SK-N-SH (cell line): ENCODE measurements at regions not wholly inside any gene's neighbourhood (a gene's known extent, or its start where the extent isn't known, plus 50 kb on each side); places are given as distances from the start of the nearest gene placed in this dataset.

Experiments
- CTCF ChIA-PET: fragments of 300-600, 350-600 bp; formaldehyde crosslinking; extraction: SDS; loops from one replicate; lab custom pipeline; 2021; lab: Yijun Ruan, JAX
- POLR2A ChIA-PET: fragments of 350-600 bp; sonication (Branson Sonifier 250); formaldehyde crosslinking; extraction: SDS; loops from one replicate; lab custom pipeline; 2020; ENCODE audit warnings: antibody characterized with exemption, inconsistent platforms; lab: Yijun Ruan, JAX
- DNase-seq: peaks from one replicate; pipeline ENCODE4 v3.0.0; 2012
- H2AFZ ChIP-seq: fragments of 200-600 bp; sonication (generic); 2 replicates; pipeline ENCODE4 v1.8.1; 2016; ENCODE audit warnings: antibody characterized with exemption, mild to moderate bottlenecking, low read depth
- H3F3A ChIP-seq: fragments of 200-600 bp; sonication (generic); replicated peaks from 2 replicates; pipeline ENCODE3; 2016; ENCODE audit warnings: antibody characterized with exemption, mild to moderate bottlenecking; ENCODE audit not compliant: insufficient read depth
- H3K27ac ChIP-seq, 2 experiments: fragments of 200-500 bp in 1 of 2; fragments of 200-600 bp in 1 of 2; sonication (Bioruptor generic) in 1 of 2; sonication (generic), shearing (Covaris generic) in 1 of 2; 2 replicates each; pipeline versions ENCODE4 v1.5.1 to v1.6.1; 2014 to 2016; ENCODE audit warnings: low read depth in 2 of 2, inconsistent platforms in 1 of 2, low read length in 1 of 2, mild to moderate bottlenecking in 1 of 2, mixed read lengths in 1 of 2
- H3K27me3 ChIP-seq: fragments of 200-600 bp; sonication (generic), shearing (Covaris generic); 2 replicates; pipeline ENCODE4 v1.6.1; 2016; ENCODE audit warnings: mixed run types; ENCODE audit not compliant: insufficient read depth
- H3K36me3 ChIP-seq, 2 experiments: fragments of 200-500 bp in 1 of 2; fragments of 200-600 bp in 1 of 2; sonication (Bioruptor generic) in 1 of 2; sonication (generic) in 1 of 2; replicated peaks in 1 of 2; 2 replicates each; pipeline versions ENCODE3 to v1.5.1; 2014 to 2016; ENCODE audit warnings: low read length in 1 of 2, mild to moderate bottlenecking in 1 of 2; ENCODE audit not compliant: insufficient read depth in 2 of 2, control insufficient read depth in 1 of 2
- H3K4me1 ChIP-seq, 2 experiments: fragments of 200-500 bp in 1 of 2; fragments of 200-600 bp in 1 of 2; sonication (Bioruptor generic) in 1 of 2; sonication (generic), shearing (Covaris generic) in 1 of 2; 2 replicates each; pipeline versions ENCODE4 v1.5.1 to v1.6.1; 2014 to 2016; ENCODE audit warnings: low read depth in 1 of 2, low read length in 1 of 2, mixed run types in 1 of 2; ENCODE audit not compliant: insufficient read depth in 2 of 2, control insufficient read depth in 1 of 2
- H3K4me2 ChIP-seq: fragments of 200-600 bp; sonication (generic), shearing (Covaris generic); 2 replicates; pipeline ENCODE4 v1.6.1; 2017; ENCODE audit warnings: mixed run types
- H3K4me3 ChIP-seq, 2 experiments: fragments of 200-500 bp in 1 of 2; fragments of 200-600 bp in 1 of 2; sonication (Bioruptor generic) in 1 of 2; sonication (generic), shearing (Covaris generic) in 1 of 2; 2 replicates each; pipeline versions ENCODE4 v1.5.1 to v1.8.1; 2014 to 2016; ENCODE audit warnings: low read depth in 2 of 2, inconsistent platforms in 1 of 2, low read length in 1 of 2, mild to moderate bottlenecking in 1 of 2, mixed read lengths in 1 of 2, moderate library complexity in 1 of 2
- H3K79me2 ChIP-seq: fragments of 200-600 bp; sonication (generic); 2 replicates; pipeline ENCODE4 v1.8.1; 2017; ENCODE audit warnings: mild to moderate bottlenecking; ENCODE audit not compliant: insufficient read depth
- H3K9ac ChIP-seq: fragments of 200-600 bp; sonication (generic); 2 replicates; pipeline ENCODE4 v1.6.1; 2017; ENCODE audit warnings: mixed run types
- H3K9me2 ChIP-seq: fragments of 200-600 bp; sonication (generic); 2 replicates; pipeline ENCODE4 v1.6.1; 2017; ENCODE audit warnings: mixed run types
- H3K9me3 ChIP-seq: fragments of 200-600 bp; sonication (generic); 2 replicates; pipeline ENCODE4 v1.6.1; 2017; ENCODE audit warnings: mixed run types, mild to moderate bottlenecking, moderate library complexity
- H4K20me1 ChIP-seq: fragments of 200-600 bp; sonication (generic); 2 replicates; pipeline ENCODE4 v1.6.1; 2017; ENCODE audit warnings: mild to moderate bottlenecking, mixed run types; ENCODE audit not compliant: insufficient read depth
- CTCF ChIP-seq: fragments of 200-600 bp; sonication (generic); IDR thresholded peaks from 2 replicates; pipeline ENCODE4 v1.6.1; 2017; ENCODE audit warnings: antibody characterized with exemption, mild to moderate bottlenecking, moderate library complexity
- ELF1 ChIP-seq: IDR thresholded peaks from 2 replicates; pipeline ENCODE4 v1.4.0; 2012
- EZH2phosphoT487 ChIP-seq: fragments of 200-600 bp; sonication (generic); IDR thresholded peaks from 2 replicates; pipeline ENCODE4 v1.6.1; 2017; ENCODE audit warnings: low read depth, mixed run types, mild to moderate bottlenecking, antibody characterized with exemption, moderate library complexity, borderline replicate concordance
- GABPA ChIP-seq: IDR thresholded peaks from 2 replicates; pipeline ENCODE4 v1.4.0; 2012; ENCODE audit warnings: low read depth, mild to moderate bottlenecking
- GATA2 ChIP-seq: sonication (generic); formaldehyde crosslinking; IDR thresholded peaks from 2 replicates; pipeline ENCODE4 v1.5.0; 2020; ENCODE audit warnings: mild to moderate bottlenecking, missing genetic modification reagents
- IRF3 ChIP-seq: fragments of 150-350 bp; IDR thresholded peaks from 2 replicates; pipeline ENCODE4 v1.6.1; 2016; ENCODE audit warnings: mild to moderate bottlenecking, low read depth, low read length
- MAX ChIP-seq: IDR thresholded peaks from 2 replicates; pipeline ENCODE4 v1.4.0; 2012; ENCODE audit warnings: low read depth
- MXI1 ChIP-seq: IDR thresholded peaks from 2 replicates; pipeline ENCODE4 v1.6.1; 2012; ENCODE audit warnings: mild to moderate bottlenecking, low read depth, low read length, improper control_type of control experiment
- NFIC ChIP-seq: IDR thresholded peaks from 2 replicates; pipeline ENCODE4 v1.4.0; 2012; ENCODE audit warnings: borderline replicate concordance
- POLR2AphosphoS5 ChIP-seq: IDR thresholded peaks from 2 replicates; pipeline ENCODE4 v1.6.1; 2012; ENCODE audit warnings: low read depth, low read length
- RAD21 ChIP-seq: IDR thresholded peaks from 2 replicates; pipeline ENCODE4 v1.6.1; 2012; ENCODE audit warnings: mild to moderate bottlenecking, low read length
- RXRA ChIP-seq: IDR thresholded peaks from 2 replicates; pipeline ENCODE4 v1.4.0; 2012; ENCODE audit warnings: low read depth, mild to moderate bottlenecking, borderline replicate concordance
- SIN3A ChIP-seq: IDR thresholded peaks from 2 replicates; pipeline ENCODE4 v1.6.1; 2012; ENCODE audit warnings: low read depth, mild to moderate bottlenecking, low read length, moderate library complexity, borderline replicate concordance
- USF1 ChIP-seq: IDR thresholded peaks from 2 replicates; pipeline ENCODE4 v1.4.0; 2012; ENCODE audit warnings: low read depth, borderline replicate concordance
- YY1 ChIP-seq: IDR thresholded peaks from 2 replicates; pipeline ENCODE4 v1.4.0; 2012; ENCODE audit warnings: low read depth, mild to moderate bottlenecking
- WGBS: methylation state at CpG from one replicate; pipeline ENCODE4 v1.1.6; 2017; ENCODE audit warnings: low lambda C conversion rate; 5-methylcytosine and 5-hydroxymethylcytosine counted together
- TF ChIP-seq, protein P1 (sequence below): fragments of 150-350 bp; IDR thresholded peaks from 2 replicates; pipeline ENCODE4 v1.6.1; 2017; ENCODE audit warnings: antibody characterized with exemption, low read length, low read depth, borderline replicate concordance

DNA sequence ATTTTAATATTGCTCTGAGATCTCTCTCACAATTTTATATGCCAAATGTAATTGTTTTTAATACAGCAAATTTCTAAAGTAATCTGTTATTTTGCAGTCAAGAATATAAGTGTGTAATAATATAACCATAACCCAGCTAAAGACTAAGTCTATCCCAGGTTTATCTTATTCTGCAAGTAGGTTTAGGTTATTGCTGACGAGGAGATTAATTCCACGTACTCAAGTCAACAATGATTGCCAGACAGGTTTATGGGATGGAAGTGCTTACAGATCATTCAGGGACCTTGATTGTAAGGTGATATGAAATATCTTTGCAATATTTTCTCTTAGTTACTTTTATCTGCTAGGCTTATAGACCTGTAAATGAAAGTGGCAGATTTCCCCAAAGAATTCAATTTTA is 698.3 kb downstream of the HDGFL1 start:
- Histone ChIP-seq H3K4me3 (no peak overlapping the region), H4K20me1 (no peaks in the 10 kb centered on the region), H2AFZ (no peak overlapping the region), H3K36me3 (no peaks in the 10 kb centered on the region), H3F3A (no peaks in the 10 kb centered on the region), H3K4me1 (peaks cover 0 to 2% of the 10 kb centered on the region in 2 experiments; a peak in 1 of 4 replicates), H3K9me3 (no peaks in the 10 kb centered on the region), H3K27ac (no peak overlapping the region), H3K9ac (no peak overlapping the region), H3K4me2 (no peak overlapping the region), H3K27me3 (no peaks in the 10 kb centered on the region), H3K9me2 (no peaks in the 10 kb centered on the region), H3K79me2 (no peaks in the 10 kb centered on the region)
- TF ChIP-seq EZH2phosphoT487 (no peak), MAX (no peak), GATA2 (CRISPR knock-in tag) (no peak), USF1 (no peak), GABPA (no peak), YY1 (no peak), SIN3A (no peak)
- CTCF ChIA-PET: no interaction called here
- POLR2A ChIA-PET: interaction anchor here (0.6 kb wide), 1 partner anchor 1504 kb away, joined by 4 read pairs; no protein-coding TSS in a partner anchor
- 89% methylated on average over 2 of the region's 2 CpGs for WGBS
- DNase-seq: no peak

- peaks cover 0 to 2% of the 10 kb centered on the region in 2 experiments; a peak in 1 of 4 replicates for H3K4me1 ChIP-seq
- no peak for TF ChIP-seq EZH2phosphoT487
- TF ChIP-seq MXI1: no peak
- TF ChIP-seq CTCF: no peak
- TF ChIP-seq RAD21: no peak
- TF ChIP-seq IRF3: no peak
- no peak for TF ChIP-seq ELF1
- TF ChIP-seq MAX: no peak
- no peak for TF ChIP-seq RXRA
- TF ChIP-seq POLR2AphosphoS5: no peak
- TF ChIP-seq, protein P1, sequence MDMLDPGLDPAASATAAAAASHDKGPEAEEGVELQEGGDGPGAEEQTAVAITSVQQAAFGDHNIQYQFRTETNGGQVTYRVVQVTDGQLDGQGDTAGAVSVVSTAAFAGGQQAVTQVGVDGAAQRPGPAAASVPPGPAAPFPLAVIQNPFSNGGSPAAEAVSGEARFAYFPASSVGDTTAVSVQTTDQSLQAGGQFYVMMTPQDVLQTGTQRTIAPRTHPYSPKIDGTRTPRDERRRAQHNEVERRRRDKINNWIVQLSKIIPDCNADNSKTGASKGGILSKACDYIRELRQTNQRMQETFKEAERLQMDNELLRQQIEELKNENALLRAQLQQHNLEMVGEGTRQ: no peak
- TF ChIP-seq NFIC: no peak
- no peaks in the 10 kb centered on the region for H3K9me2 ChIP-seq
- no peaks in the 10 kb centered on the region for H3K36me3 ChIP-seq
- DNase-seq: no peak
- no peak overlapping the region for H3K9ac ChIP-seq
- no peak overlapping the region for H2AFZ ChIP-seq
- ChIA-PET CTCF (no interaction called here), POLR2A (no interaction called here)
- no peak overlapping the region for H3K27ac ChIP-seq
- 85% methylated on average over 4 of the region's 4 CpGs for WGBS
- H3K79me2 ChIP-seq: no peaks in the 10 kb centered on the region
- H3K9me3 ChIP-seq: no peaks in the 10 kb centered on the region
- H4K20me1 ChIP-seq: no peaks in the 10 kb centered on the region
- no peak overlapping the region for H3K4me2 ChIP-seq
- H3K4me3 ChIP-seq: no peak overlapping the region
- H3F3A ChIP-seq: no peaks in the 10 kb centered on the region
- H3K27me3 ChIP-seq: no peaks in the 10 kb centered on the region
These were observed 699.0 kb downstream of the HDGFL1 start for GRCh38 chr6:23268348-23268747.
